HL-60 (cell line): ENCODE measurements at regions not wholly inside any gene's neighbourhood (a gene's known extent, or its start where the extent isn't known, plus 50 kb on each side); places are given as distances from the start of the nearest gene placed in this dataset.

ENCODE experiments used
- DNase-seq, 2 experiments: peaks; one replicate each; pipeline ENCODE4 v3.0.0-alpha.2; 2010 to 2020; ENCODE audit warnings: low read depth in 1 of 2, low spot score in 1 of 2
- H3K27ac ChIP-seq: fragments of 250-450 bp; sonication (Bioruptor Pico); replicated peaks from 2 replicates; pipeline ENCODE4 v1.5.1; 2020; ENCODE audit warnings: mild to moderate bottlenecking, moderate library complexity
- H3K27me3 ChIP-seq: fragments of 250-450 bp; sonication (Bioruptor Pico); 2 replicates; pipeline ENCODE4 v1.5.1; 2021; ENCODE audit warnings: mild to moderate bottlenecking, moderate library complexity; ENCODE audit not compliant: insufficient read depth, poor library complexity, severe bottlenecking
- H3K4me3 ChIP-seq: replicated peaks from 2 replicates; pipeline ENCODE4 v1.5.1; 2011; ENCODE audit warnings: mild to moderate bottlenecking, control low read depth, low read length; ENCODE audit not compliant: insufficient read depth
- CTCF ChIP-seq: IDR thresholded peaks from one replicate; pipeline ENCODE4 v1.5.1; 2011; ENCODE audit warnings: low read length, control low read depth, inconsistent platforms; ENCODE audit not compliant: insufficient read depth
- GABPA ChIP-seq: IDR thresholded peaks from 2 replicates; pipeline ENCODE4 v1.6.1; 2012; ENCODE audit warnings: low read depth
- POLR2AphosphoS5 ChIP-seq: IDR thresholded peaks from 2 replicates; pipeline ENCODE4 v1.6.1; 2012; ENCODE audit warnings: low read depth
- REST ChIP-seq: IDR thresholded peaks from 2 replicates; pipeline ENCODE4 v1.6.1; 2012; ENCODE audit warnings: low read depth; ENCODE audit not compliant: insufficient replicate concordance
- SPI1 ChIP-seq: IDR thresholded peaks from 2 replicates; pipeline ENCODE4 v1.6.1; 2012; ENCODE audit warnings: low read depth, mild to moderate bottlenecking, borderline replicate concordance

GRCh38 chr12:82027612-82028011 lies 268.5 kb upstream of the PPFIA2 start:
- Histone ChIP-seq H3K27me3 (no peaks in the 10 kb centered on the region), H3K4me3 (peak overlapping the region; percentile 6; the same call in 1 of the 2 replicates), H3K27ac (peak overlapping the region; percentile 18)
- TF ChIP-seq REST: no peak
- TF ChIP-seq SPI1: peak; percentile 93
- peak in 1 of 2 experiments; percentile 5 for DNase-seq

- no peak overlapping the region for H3K4me3 ChIP-seq
- no peak overlapping the region for H3K27ac ChIP-seq
- H3K27me3 ChIP-seq: no peaks in the 10 kb centered on the region
- no peak for DNase-seq
- TF ChIP-seq SPI1: no peak
- TF ChIP-seq REST: no peak
These were observed 266.3 kb upstream of the PPFIA2 start for GRCh38 chr12:82025462-82025861.

GRCh38 chr12:82019533-82019932 lies 260.4 kb upstream of the PPFIA2 start:
- TF ChIP-seq SPI1 (no peak), REST (no peak)
- Histone ChIP-seq H3K27me3 (no peaks in the 10 kb centered on the region), H3K4me3 (no peak overlapping the region), H3K27ac (no peak overlapping the region)
- DNase-seq: peak in 1 of 2 experiments; percentile 9

- H3K27me3 ChIP-seq: no peaks in the 10 kb centered on the region
- no peak for DNase-seq
- TF ChIP-seq CTCF: no peak
- TF ChIP-seq GABPA: no peak
- TF ChIP-seq REST: no peak
- no peak for TF ChIP-seq SPI1
- no peak for TF ChIP-seq POLR2AphosphoS5
- H3K27ac ChIP-seq: no peak overlapping the region
- H3K4me3 ChIP-seq: no peak overlapping the region
These were observed 256.6 kb upstream of the PPFIA2 start for GRCh38 chr12:82015623-82016347.
